ENCODE measurements at regions not wholly inside any gene's neighbourhood (a gene's known extent, or its start where the extent isn't known, plus 50 kb on each side); places are given as distances from the start of the nearest gene placed in this dataset.
"Not testable (repeated sequence)": the region's sequence is repeated elsewhere in the genome, so short reads cannot be mapped to it uniquely, and the experiment has no call there.

GRCh38 chrX:27307546-27307945 is 155.6 kb downstream of the PPP4R3C start:
- Histone ChIP-seq H3F3A (ENCODE audit: insufficient read depth) (no peaks in the 10 kb centered on the region), H3K27me3 (replicated peaks; ENCODE audit: insufficient read depth) (no peaks in the 10 kb centered on the region), H3K9me2 (ENCODE audit: insufficient read depth) (no peaks in the 10 kb centered on the region), H3K79me2 (ENCODE audit: insufficient read depth) (no peaks in the 10 kb centered on the region), H3K9me3 (ENCODE audit: low read depth) (no peaks in the 10 kb centered on the region), H3K27ac (no peak overlapping the region), H3K36me3 (ENCODE audit: low read depth) (no peaks in the 10 kb centered on the region), H3K9ac (no peak overlapping the region), H3K4me3 (no peak overlapping the region), H4K20me1 (ENCODE audit: insufficient read depth) (no peaks in the 10 kb centered on the region), H3K4me1 (ENCODE audit: insufficient read depth) (no peaks in the 10 kb centered on the region), H3K4me2 (ENCODE audit: unreplicated experiment) (no peak overlapping the region), H2AFZ (no peak overlapping the region)
- 15% methylated on average over 1 of the region's 1 CpG; no CpG with 5 or more reads in 1 of the 2 experiments for WGBS, 2 experiments (ENCODE audit: low coverage in 1 of 2, low lambda C conversion rate in 2 of 2, missing lambda C conversion rate in 2 of 2)
- no peak for DNase-seq
- in situ Hi-C loops (cut with MboI), result no loop called here
- TF ChIP-seq EZH2phosphoT487 (IDR thresholded peaks at IDR 0.05; ENCODE audit: insufficient read depth, low read depth) (no peak), EZH2 (IDR thresholded peaks at IDR 0.05; ENCODE audit: insufficient read depth, poor library complexity, severe bottlenecking) (no peak)

- H2AFZ ChIP-seq; in situ Hi-C loops (cut with MboI); H3K4me2 ChIP-seq (ENCODE audit: unreplicated experiment); H3K4me3 ChIP-seq; H3K27ac ChIP-seq; H3K79me2 ChIP-seq (ENCODE audit: insufficient read depth); H3F3A ChIP-seq (ENCODE audit: insufficient read depth); H3K4me1 ChIP-seq (ENCODE audit: insufficient read depth); H4K20me1 ChIP-seq (ENCODE audit: insufficient read depth); H3K36me3 ChIP-seq (ENCODE audit: low read depth); H3K9ac ChIP-seq; H3K9me2 ChIP-seq (ENCODE audit: insufficient read depth); H3K9me3 ChIP-seq (ENCODE audit: low read depth); DNase-seq; H3K27me3 ChIP-seq (replicated peaks; ENCODE audit: insufficient read depth): not testable (repeated sequence)
- 0 to 8% methylated on average over 1 to 6 of the region's 6 CpGs for WGBS, 2 experiments (ENCODE audit: low coverage in 1 of 2, low lambda C conversion rate in 2 of 2, missing lambda C conversion rate in 2 of 2)
Measured at GRCh38 chrX:27292552-27292951, 170.6 kb downstream of the PPP4R3C start.

DNA sequence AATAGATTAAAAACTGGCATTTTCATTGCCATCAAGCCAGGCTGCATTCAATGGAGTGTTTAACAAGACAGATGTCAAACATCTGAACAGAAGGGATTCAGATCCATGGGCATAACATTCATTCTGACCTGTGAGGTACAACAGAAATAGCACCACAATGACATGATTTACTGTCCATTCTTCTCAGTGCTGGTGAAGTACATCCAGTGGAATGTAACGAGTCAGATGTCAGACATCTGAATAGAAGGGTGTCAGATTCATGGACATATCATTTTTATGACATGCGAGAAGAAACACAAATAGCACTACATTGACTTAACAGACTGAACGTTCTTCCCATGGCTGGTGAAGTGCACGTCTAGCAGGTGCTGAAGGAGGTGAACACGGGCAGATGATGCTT is 186.4 kb downstream of the PPP4R3C start:
- no peak for TF ChIP-seq EZH2 (IDR thresholded peaks at IDR 0.05; ENCODE audit: insufficient read depth, poor library complexity, severe bottlenecking)
- no peak for TF ChIP-seq EZH2phosphoT487 (IDR thresholded peaks at IDR 0.05; ENCODE audit: insufficient read depth, low read depth)
- WGBS, 2 experiments (ENCODE audit: low coverage in 1 of 2, low lambda C conversion rate in 2 of 2, missing lambda C conversion rate in 2 of 2), result 9 to 13% methylated on average over 5 of the region's 5 CpGs

GRCh38 chrX:27254656-27255055 is 208.5 kb downstream of the PPP4R3C start:
- DNase-seq, result no peak
- in situ Hi-C loops (cut with MboI), result no loop called here
- H3K4me1 ChIP-seq (ENCODE audit: insufficient read depth), result no peaks in the 10 kb centered on the region
- no peak overlapping the region for H3K9ac ChIP-seq
- H3K27ac ChIP-seq, result no peak overlapping the region
- H3K36me3 ChIP-seq (ENCODE audit: low read depth), result no peaks in the 10 kb centered on the region
- no peaks in the 10 kb centered on the region for H3K79me2 ChIP-seq (ENCODE audit: insufficient read depth)
- TF ChIP-seq EZH2phosphoT487 (IDR thresholded peaks at IDR 0.05; ENCODE audit: insufficient read depth, low read depth) (no peak), EZH2 (IDR thresholded peaks at IDR 0.05; ENCODE audit: insufficient read depth, poor library complexity, severe bottlenecking) (no peak)
- no peaks in the 10 kb centered on the region for H3K9me2 ChIP-seq (ENCODE audit: insufficient read depth)
- no peak overlapping the region for H3K4me3 ChIP-seq
- no peaks in the 10 kb centered on the region for H3K27me3 ChIP-seq (replicated peaks; ENCODE audit: insufficient read depth)
- H3F3A ChIP-seq (ENCODE audit: insufficient read depth), result no peaks in the 10 kb centered on the region
- no peak overlapping the region for H2AFZ ChIP-seq
- no peaks in the 10 kb centered on the region for H3K9me3 ChIP-seq (ENCODE audit: low read depth)
- no peak overlapping the region for H3K4me2 ChIP-seq (ENCODE audit: unreplicated experiment)
- H4K20me1 ChIP-seq (ENCODE audit: insufficient read depth), result no peaks in the 10 kb centered on the region

More for the DNA sequence above, 186.4 kb downstream of the PPP4R3C start:
- no peak overlapping the region for H3K27ac ChIP-seq
- no peaks in the 10 kb centered on the region for H3K36me3 ChIP-seq (ENCODE audit: low read depth)
- H3F3A ChIP-seq (ENCODE audit: insufficient read depth), result no peaks in the 10 kb centered on the region
- H3K79me2 ChIP-seq (ENCODE audit: insufficient read depth), result no peaks in the 10 kb centered on the region
- H3K4me3 ChIP-seq, result no peak overlapping the region
- in situ Hi-C loops (cut with MboI), result no loop called here
- H3K4me2 ChIP-seq (ENCODE audit: unreplicated experiment), result no peak overlapping the region
- no peaks in the 10 kb centered on the region for H3K4me1 ChIP-seq (ENCODE audit: insufficient read depth)
- DNase-seq, result no peak
- H3K9me2 ChIP-seq (ENCODE audit: insufficient read depth), result no peaks in the 10 kb centered on the region
- no peaks in the 10 kb centered on the region for H4K20me1 ChIP-seq (ENCODE audit: insufficient read depth)
- H3K27me3 ChIP-seq (replicated peaks; ENCODE audit: insufficient read depth), result no peaks in the 10 kb centered on the region
- no peak overlapping the region for H2AFZ ChIP-seq
- H3K9me3 ChIP-seq (ENCODE audit: low read depth), result no peaks in the 10 kb centered on the region
- H3K9ac ChIP-seq, result no peak overlapping the region

DNA sequence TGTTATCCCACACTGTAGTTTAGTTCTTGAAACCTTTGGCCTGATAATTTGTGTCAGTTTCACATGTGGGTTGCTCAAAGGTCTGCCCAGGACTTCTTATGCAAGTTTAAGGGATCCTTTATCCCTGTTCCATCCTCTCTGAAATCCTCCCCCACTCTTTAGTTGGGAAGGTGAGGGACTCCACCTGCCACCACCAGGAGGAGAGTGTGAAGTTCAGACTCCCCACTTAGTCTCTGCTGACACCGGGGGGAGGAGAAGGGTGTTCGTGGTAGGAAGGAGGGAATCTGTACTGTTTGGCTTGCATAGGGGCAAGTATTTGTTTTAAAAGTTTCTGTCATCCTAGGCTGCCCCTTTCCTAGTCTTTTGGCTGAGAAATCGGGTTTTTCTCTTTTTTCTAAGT is 211.8 kb downstream of the PPP4R3C start:
- Histone ChIP-seq H4K20me1 (ENCODE audit: insufficient read depth) (no peaks in the 10 kb centered on the region), H3K9me2 (ENCODE audit: insufficient read depth) (no peaks in the 10 kb centered on the region), H3K27ac (no peak overlapping the region), H3F3A (ENCODE audit: insufficient read depth) (no peaks in the 10 kb centered on the region), H3K79me2 (ENCODE audit: insufficient read depth) (no peaks in the 10 kb centered on the region), H3K4me3 (no peak overlapping the region), H3K9ac (no peak overlapping the region), H3K4me2 (ENCODE audit: unreplicated experiment) (no peak overlapping the region), H3K27me3 (replicated peaks; ENCODE audit: insufficient read depth) (no peaks in the 10 kb centered on the region), H3K9me3 (ENCODE audit: low read depth) (no peaks in the 10 kb centered on the region), H3K36me3 (ENCODE audit: low read depth) (no peaks in the 10 kb centered on the region), H3K4me1 (ENCODE audit: insufficient read depth) (no peaks in the 10 kb centered on the region), H2AFZ (no peak overlapping the region)
- WGBS, 2 experiments (ENCODE audit: low coverage in 1 of 2, low lambda C conversion rate in 2 of 2, missing lambda C conversion rate in 2 of 2), result 4 to 6% methylated on average over 3 of the region's 3 CpGs
- in situ Hi-C loops (cut with MboI), result no loop called here
- TF ChIP-seq EZH2phosphoT487 (IDR thresholded peaks at IDR 0.05; ENCODE audit: insufficient read depth, low read depth) (no peak), EZH2 (IDR thresholded peaks at IDR 0.05; ENCODE audit: insufficient read depth, poor library complexity, severe bottlenecking) (no peak)
- no peak for DNase-seq

Data from GM23248 (cell line).